Endothelial cell of umbilical vein (primary cell): ENCODE measurements at regions not wholly inside any gene's neighbourhood (a gene's known extent, or its start where the extent isn't known, plus 50 kb on each side); places are given as distances from the start of the nearest gene placed in this dataset.
A peak's percentile ranks its signal among the peaks of the same experiment; 100 is the strongest.

ENCODE experiments used
- CTCF ChIP-seq, 2 donors: IDR thresholded peaks; 1 replicate in 1 of 2; 2 replicates in 1 of 2; pipeline ENCODE4 v1.5.1; 2011; ENCODE audit warnings: low read length in 2 of 2, mild to moderate bottlenecking in 2 of 2, moderate library complexity in 2 of 2, control low read depth in 1 of 2, inconsistent platforms in 1 of 2, low read depth in 1 of 2; ENCODE audit not compliant: insufficient read depth in 1 of 2; ENCODE audit errors: extremely low read depth in 1 of 2
- FOS ChIP-seq: IDR thresholded peaks from 2 replicates; pipeline ENCODE4 v1.6.1; 2011; ENCODE audit warnings: mild to moderate bottlenecking, low read length, moderate library complexity, borderline replicate concordance; ENCODE audit not compliant: insufficient read depth
- MYC ChIP-seq: IDR thresholded peaks from one replicate; pipeline ENCODE4 v1.6.1; 2011; ENCODE audit warnings: mild to moderate bottlenecking, low read depth, low read length
- POLR2A ChIP-seq: IDR thresholded peaks from 2 replicates; pipeline ENCODE4 v1.6.1; 2012; ENCODE audit warnings: low read depth, mild to moderate bottlenecking, control low read depth, low read length
- POLR2AphosphoS5 ChIP-seq: IDR thresholded peaks from 2 replicates; pipeline ENCODE4 v1.6.1; 2012; ENCODE audit warnings: low read depth, mild to moderate bottlenecking, control low read depth, low read length, moderate library complexity; ENCODE audit not compliant: insufficient read depth

DNA sequence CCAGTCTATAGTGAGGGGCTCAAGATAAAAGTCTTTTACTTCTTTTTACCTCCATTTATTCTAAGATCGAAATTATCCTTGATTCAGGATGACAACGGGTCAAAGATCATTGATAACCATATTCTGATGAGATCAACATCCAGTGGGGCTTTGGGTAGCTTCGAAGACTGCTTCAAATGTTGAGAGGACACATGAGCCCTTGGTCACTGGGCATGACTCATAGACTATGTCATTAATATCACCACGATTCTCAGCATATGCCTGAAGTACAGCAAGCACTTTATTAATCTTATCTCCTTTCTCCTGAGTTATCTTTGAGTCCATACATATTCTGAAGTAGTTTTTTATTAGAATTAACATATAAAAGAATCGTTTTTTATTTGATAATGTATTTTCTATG, 117.1 kb upstream of the DAB2 start:
- TF ChIP-seq CTCF (IDR thresholded peaks at IDR 0.05; ENCODE audit: extremely low read depth in 1 of 2, insufficient read depth in 1 of 2, low read depth in 1 of 2, low read length in 2 of 2) (no peak), POLR2AphosphoS5 (no peak), FOS (peak; percentile 57), POLR2A (no peak), MYC (no peak)
